ENCODE measurements at regions not wholly inside any gene's neighbourhood (a gene's known extent, or its start where the extent isn't known, plus 50 kb on each side); places are given as distances from the start of the nearest gene placed in this dataset.

DNA sequence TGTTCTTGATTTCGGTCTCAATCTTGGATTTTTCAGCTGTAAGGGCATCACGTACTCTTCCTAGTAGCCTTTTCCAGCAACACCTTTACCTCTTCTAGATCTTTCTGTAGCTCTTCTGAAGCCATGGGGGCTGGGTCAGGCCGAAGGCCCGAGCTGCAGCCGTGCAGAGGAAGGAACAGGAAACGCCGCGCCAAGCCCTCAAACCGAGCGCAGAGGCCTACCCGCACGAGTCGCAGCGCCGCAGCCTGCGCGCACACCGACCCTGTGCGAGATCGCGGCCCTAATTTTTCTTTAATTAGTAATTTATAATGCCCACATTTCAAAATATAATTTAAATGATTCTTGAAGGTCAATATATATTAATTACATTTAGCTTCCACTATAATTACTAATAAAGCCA lies 483.8 kb downstream of the NUP35 start:
- no peak for DNase-seq (ENCODE audit: low read depth)
- no peak overlapping the region for H3K4me3 ChIP-seq (ENCODE audit: low read depth, low read length)
- TF ChIP-seq CTCF (conservative IDR thresholded peaks at IDR 0.05; ENCODE audit: low read depth, low read length) = no peak

GRCh38 chr2:183608747-183609146 lies 484.5 kb downstream of the NUP35 start:
- no peak overlapping the region for H3K4me3 ChIP-seq (ENCODE audit: low read depth, low read length)
- TF ChIP-seq CTCF (conservative IDR thresholded peaks at IDR 0.05; ENCODE audit: low read depth, low read length) = no peak
- DNase-seq (ENCODE audit: low read depth) = no peak

DNA sequence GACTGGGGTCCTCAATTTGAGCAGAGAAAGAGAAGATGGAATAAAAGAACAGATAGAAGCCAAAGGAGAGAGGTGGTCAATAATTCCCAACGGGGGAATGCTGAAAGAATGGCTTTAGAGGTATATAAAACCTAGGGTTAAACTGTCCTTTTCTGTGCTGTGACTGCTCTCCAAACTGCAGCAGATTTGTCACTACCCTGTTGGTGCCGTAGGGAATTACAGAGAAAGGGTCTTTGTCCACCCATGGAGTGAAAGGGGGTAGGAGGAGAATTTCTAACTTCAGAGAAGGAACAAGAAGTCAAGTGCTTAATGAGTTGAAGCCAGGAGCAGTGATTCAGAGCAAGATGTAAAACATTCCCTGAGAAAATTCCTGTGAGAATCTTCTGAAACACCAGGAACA lies 486.5 kb downstream of the NUP35 start:
- H3K4me3 ChIP-seq (ENCODE audit: low read depth, low read length) = no peak overlapping the region
- TF ChIP-seq CTCF (conservative IDR thresholded peaks at IDR 0.05; ENCODE audit: low read depth, low read length) = no peak
- no peak for DNase-seq (ENCODE audit: low read depth)

DNA sequence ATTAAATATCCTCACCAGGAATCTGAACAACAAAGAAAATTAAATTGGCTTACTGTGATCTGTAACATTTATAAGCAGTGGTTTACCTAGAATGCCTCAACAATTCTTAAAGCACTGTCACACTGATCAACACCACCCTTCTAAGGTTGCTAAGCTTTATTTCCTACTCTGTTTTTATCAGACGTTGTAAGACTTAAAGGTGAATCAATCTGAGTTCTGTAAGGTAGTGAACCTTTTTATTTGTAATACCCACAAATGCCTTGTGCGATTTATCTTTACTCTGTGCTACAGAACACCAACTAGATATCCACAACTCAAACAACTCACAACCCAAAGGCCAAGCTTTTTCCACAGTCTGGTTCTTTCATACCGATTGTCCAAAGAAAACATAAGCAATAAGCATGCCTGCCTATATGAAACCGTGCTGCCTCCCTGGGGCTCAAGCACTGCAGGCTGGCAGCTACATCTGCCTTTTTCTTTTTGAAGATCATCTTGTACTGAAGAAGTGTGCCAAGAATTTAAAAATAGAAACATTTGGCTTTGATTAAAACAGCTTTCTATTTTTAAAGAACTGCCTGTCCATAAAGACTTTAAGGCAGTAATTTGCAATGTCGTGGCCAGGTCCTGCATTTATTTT lies 490.7 kb downstream of the NUP35 start:
- DNase-seq (ENCODE audit: low read depth) = no peak
- no peak overlapping the region for H3K4me3 ChIP-seq (ENCODE audit: low read depth, low read length)
- no peak for TF ChIP-seq CTCF (conservative IDR thresholded peaks at IDR 0.05; ENCODE audit: low read depth, low read length)

- DNase-seq (ENCODE audit: low read depth) = no peak
- TF ChIP-seq CTCF (conservative IDR thresholded peaks at IDR 0.05; ENCODE audit: low read depth, low read length) = no peak
- no peak overlapping the region for H3K4me3 ChIP-seq (ENCODE audit: low read depth, low read length)
Measured at GRCh38 chr2:183623227-183623626, 499.0 kb downstream of the NUP35 start.

DNA sequence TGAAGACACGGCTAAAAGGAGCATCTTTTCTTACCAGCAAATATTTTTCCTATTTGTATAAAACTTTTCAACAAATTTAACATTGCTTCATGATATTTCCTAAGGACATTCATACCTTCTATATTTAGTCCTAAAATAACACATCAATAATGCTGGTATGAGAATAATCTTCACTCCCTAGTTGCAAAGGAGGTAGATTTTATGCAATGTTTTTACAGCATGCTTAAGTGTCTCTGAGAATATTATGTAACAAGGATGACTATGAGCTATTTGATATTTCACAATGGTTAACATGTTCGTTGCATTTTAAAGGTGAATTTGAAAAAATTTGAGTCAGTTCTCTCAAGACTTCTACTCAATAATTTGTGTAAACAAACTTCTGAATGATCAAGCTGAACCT lies 506.7 kb downstream of the NUP35 start:
- no peak for TF ChIP-seq CTCF (conservative IDR thresholded peaks at IDR 0.05; ENCODE audit: low read depth, low read length)
- no peak for DNase-seq (ENCODE audit: low read depth)

GRCh38 chr2:183656121-183656520 lies 531.9 kb downstream of the NUP35 start:
- no peak for TF ChIP-seq CTCF (conservative IDR thresholded peaks at IDR 0.05; ENCODE audit: low read depth, low read length)
- no peak overlapping the region for H3K4me3 ChIP-seq (ENCODE audit: low read depth, low read length)
- no peak for DNase-seq (ENCODE audit: low read depth)

More for the DNA sequence above, 506.7 kb downstream of the NUP35 start:
- H3K4me3 ChIP-seq (ENCODE audit: low read depth, low read length) = no peak overlapping the region

Measured in epithelial cell of proximal tubule (primary cell).